ENCODE measurements at regions not wholly inside any gene's neighbourhood (a gene's known extent, or its start where the extent isn't known, plus 50 kb on each side); places are given as distances from the start of the nearest gene placed in this dataset.

DNA sequence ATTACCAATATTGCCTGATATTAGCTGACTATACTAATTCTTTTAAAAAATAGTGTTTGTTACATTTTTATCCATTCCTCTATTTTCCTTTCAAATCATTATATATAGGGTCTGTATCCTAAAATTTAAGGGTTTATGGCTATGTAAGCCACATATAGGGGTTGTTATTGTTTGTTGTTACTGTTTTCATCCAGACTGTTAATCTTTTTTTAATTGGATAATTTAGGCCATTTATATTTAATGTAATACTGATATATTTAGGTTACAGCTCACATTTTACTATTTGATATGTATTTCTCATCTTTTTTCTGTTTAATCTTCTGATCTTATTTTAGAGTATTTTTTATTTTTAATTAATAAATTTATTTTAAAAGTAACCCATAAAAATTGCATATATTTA lies 487.1 kb upstream of the SGCG start:
- H3K36me3 ChIP-seq (ENCODE audit: control insufficient read depth, insufficient read depth, low read length) = no peaks in the 10 kb centered on the region
- H3K4me2 ChIP-seq (ENCODE audit: extremely low read depth, insufficient read depth, low read length) = no peak overlapping the region
- H2AFZ ChIP-seq (ENCODE audit: low read length) = no peak overlapping the region
- H3K27me3 ChIP-seq (ENCODE audit: control insufficient read depth, insufficient read depth, low read length) = no peaks in the 10 kb centered on the region
- no peak overlapping the region for H3K4me3 ChIP-seq (replicated peaks in 1 of 4; ENCODE audit: control extremely low read depth in 1 of 4, insufficient read depth in 1 of 4, low read depth in 3 of 4, low read length in 4 of 4)
- H3K9ac ChIP-seq (ENCODE audit: insufficient read depth, low read length) = no peak overlapping the region
- DNase-seq (ENCODE audit: low read depth in 2 of 2) = no peak
- H4K20me1 ChIP-seq (ENCODE audit: control insufficient read depth, extremely low read depth, insufficient read depth, low read length) = no peaks in the 10 kb centered on the region
- no peaks in the 10 kb centered on the region for H3K4me1 ChIP-seq (ENCODE audit: control insufficient read depth, extremely low read depth, insufficient read depth, low read length)
- TF ChIP-seq, protein P1, sequence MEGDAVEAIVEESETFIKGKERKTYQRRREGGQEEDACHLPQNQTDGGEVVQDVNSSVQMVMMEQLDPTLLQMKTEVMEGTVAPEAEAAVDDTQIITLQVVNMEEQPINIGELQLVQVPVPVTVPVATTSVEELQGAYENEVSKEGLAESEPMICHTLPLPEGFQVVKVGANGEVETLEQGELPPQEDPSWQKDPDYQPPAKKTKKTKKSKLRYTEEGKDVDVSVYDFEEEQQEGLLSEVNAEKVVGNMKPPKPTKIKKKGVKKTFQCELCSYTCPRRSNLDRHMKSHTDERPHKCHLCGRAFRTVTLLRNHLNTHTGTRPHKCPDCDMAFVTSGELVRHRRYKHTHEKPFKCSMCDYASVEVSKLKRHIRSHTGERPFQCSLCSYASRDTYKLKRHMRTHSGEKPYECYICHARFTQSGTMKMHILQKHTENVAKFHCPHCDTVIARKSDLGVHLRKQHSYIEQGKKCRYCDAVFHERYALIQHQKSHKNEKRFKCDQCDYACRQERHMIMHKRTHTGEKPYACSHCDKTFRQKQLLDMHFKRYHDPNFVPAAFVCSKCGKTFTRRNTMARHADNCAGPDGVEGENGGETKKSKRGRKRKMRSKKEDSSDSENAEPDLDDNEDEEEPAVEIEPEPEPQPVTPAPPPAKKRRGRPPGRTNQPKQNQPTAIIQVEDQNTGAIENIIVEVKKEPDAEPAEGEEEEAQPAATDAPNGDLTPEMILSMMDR (conservative IDR thresholded peaks at IDR 0.05 in 1 of 2, IDR thresholded peaks at IDR 0.05 in 1 of 2; ENCODE audit: low read depth in 1 of 2, low read length in 2 of 2) = no peak
- TF ChIP-seq EZH2 (IDR thresholded peaks at IDR 0.05; ENCODE audit: low read length, missing control alignments) = no peak
- H3K9me3 ChIP-seq (ENCODE audit: control insufficient read depth, insufficient read depth, low read depth, low read length) = no peaks in the 10 kb centered on the region
- no peak overlapping the region for H3K27ac ChIP-seq (ENCODE audit: insufficient read depth, low read length)
- no peaks in the 10 kb centered on the region for H3K79me2 ChIP-seq (ENCODE audit: control insufficient read depth, insufficient read depth, low read length)

DNA sequence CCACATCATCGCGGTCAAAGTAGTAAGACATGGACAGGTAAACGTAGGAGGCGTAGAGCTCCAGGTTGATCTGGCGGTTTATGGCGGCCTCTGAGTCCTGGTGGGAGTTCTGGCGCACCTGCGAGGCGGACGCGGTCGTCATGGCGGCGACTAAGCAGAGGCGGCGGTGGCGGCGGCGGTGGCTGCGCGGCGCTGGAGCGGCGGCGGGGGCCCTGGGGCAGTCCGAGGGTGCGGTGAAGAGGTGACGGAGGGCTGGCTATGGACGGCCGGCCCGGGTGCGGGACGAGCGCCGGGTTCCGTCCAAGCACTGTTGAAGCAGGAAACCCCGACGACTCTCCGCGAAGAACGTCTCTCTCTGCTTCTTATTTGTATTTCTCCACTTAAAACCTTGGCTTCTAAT lies 484.3 kb upstream of the SGCG start:
- no peak for DNase-seq (ENCODE audit: low read depth in 2 of 2)
- H3K9ac ChIP-seq (ENCODE audit: insufficient read depth, low read length) = no peak overlapping the region
- H3K27ac ChIP-seq (ENCODE audit: insufficient read depth, low read length) = no peak overlapping the region
- no peaks in the 10 kb centered on the region for H3K27me3 ChIP-seq (ENCODE audit: control insufficient read depth, insufficient read depth, low read length)
- H2AFZ ChIP-seq (ENCODE audit: low read length) = no peak overlapping the region
- H4K20me1 ChIP-seq (ENCODE audit: control insufficient read depth, extremely low read depth, insufficient read depth, low read length) = no peaks in the 10 kb centered on the region
- no peaks in the 10 kb centered on the region for H3K36me3 ChIP-seq (ENCODE audit: control insufficient read depth, insufficient read depth, low read length)
- no peaks in the 10 kb centered on the region for H3K9me3 ChIP-seq (ENCODE audit: control insufficient read depth, insufficient read depth, low read depth, low read length)
- TF ChIP-seq EZH2 (IDR thresholded peaks at IDR 0.05; ENCODE audit: low read length, missing control alignments) = no peak
- TF ChIP-seq, protein P1 (conservative IDR thresholded peaks at IDR 0.05 in 1 of 2, IDR thresholded peaks at IDR 0.05 in 1 of 2; ENCODE audit: low read depth in 1 of 2, low read length in 2 of 2) = no peak
- no peaks in the 10 kb centered on the region for H3K79me2 ChIP-seq (ENCODE audit: control insufficient read depth, insufficient read depth, low read length)
- no peaks in the 10 kb centered on the region for H3K4me1 ChIP-seq (ENCODE audit: control insufficient read depth, extremely low read depth, insufficient read depth, low read length)
- no peak overlapping the region for H3K4me2 ChIP-seq (ENCODE audit: extremely low read depth, insufficient read depth, low read length)
- H3K4me3 ChIP-seq (replicated peaks in 1 of 4; ENCODE audit: control extremely low read depth in 1 of 4, insufficient read depth in 1 of 4, low read depth in 3 of 4, low read length in 4 of 4) = no peak overlapping the region

DNA sequence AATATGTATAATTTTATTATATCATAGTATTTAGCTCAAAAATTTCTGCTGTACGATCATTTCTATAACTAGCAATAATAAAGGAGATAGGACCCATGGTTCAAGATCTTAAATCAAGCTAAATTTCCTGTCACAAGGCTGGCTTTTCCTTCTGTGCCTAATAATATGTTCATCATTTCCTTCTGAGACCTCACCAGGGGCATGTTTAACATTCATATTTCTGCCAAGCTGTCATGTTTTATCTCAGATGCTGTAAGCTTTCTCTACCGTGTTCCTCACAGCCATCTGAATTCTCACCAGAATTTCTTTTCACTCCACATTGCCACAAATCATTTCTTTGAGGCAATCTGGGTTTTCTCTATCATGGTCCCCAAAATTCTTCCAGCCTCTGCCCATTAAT lies 482.3 kb upstream of the SGCG start:
- no peak for DNase-seq (ENCODE audit: low read depth in 2 of 2)
- no peak overlapping the region for H3K27ac ChIP-seq (ENCODE audit: insufficient read depth, low read length)
- H3K9me3 ChIP-seq (ENCODE audit: control insufficient read depth, insufficient read depth, low read depth, low read length) = no peaks in the 10 kb centered on the region
- H4K20me1 ChIP-seq (ENCODE audit: control insufficient read depth, extremely low read depth, insufficient read depth, low read length) = no peaks in the 10 kb centered on the region
- TF ChIP-seq, protein P1 (conservative IDR thresholded peaks at IDR 0.05 in 1 of 2, IDR thresholded peaks at IDR 0.05 in 1 of 2; ENCODE audit: low read depth in 1 of 2, low read length in 2 of 2) = no peak
- no peak for TF ChIP-seq EZH2 (IDR thresholded peaks at IDR 0.05; ENCODE audit: low read length, missing control alignments)
- no peak overlapping the region for H3K4me3 ChIP-seq (replicated peaks in 1 of 4; ENCODE audit: control extremely low read depth in 1 of 4, insufficient read depth in 1 of 4, low read depth in 3 of 4, low read length in 4 of 4)
- no peaks in the 10 kb centered on the region for H3K36me3 ChIP-seq (ENCODE audit: control insufficient read depth, insufficient read depth, low read length)
- H3K27me3 ChIP-seq (ENCODE audit: control insufficient read depth, insufficient read depth, low read length) = no peaks in the 10 kb centered on the region
- no peaks in the 10 kb centered on the region for H3K4me1 ChIP-seq (ENCODE audit: control insufficient read depth, extremely low read depth, insufficient read depth, low read length)
- H3K9ac ChIP-seq (ENCODE audit: insufficient read depth, low read length) = no peak overlapping the region
- no peaks in the 10 kb centered on the region for H3K79me2 ChIP-seq (ENCODE audit: control insufficient read depth, insufficient read depth, low read length)
- H3K4me2 ChIP-seq (ENCODE audit: extremely low read depth, insufficient read depth, low read length) = no peak overlapping the region
- H2AFZ ChIP-seq (ENCODE audit: low read length) = no peak overlapping the region
